Central memory CD8-positive, alpha-beta T cell (primary cell): ENCODE measurements at regions not wholly inside any gene's neighbourhood (a gene's known extent, or its start where the extent isn't known, plus 50 kb on each side); places are given as distances from the start of the nearest gene placed in this dataset.

Source experiments
- ATAC-seq: fragments of 150-1000 bp; cut with Tn5 transposase; replicated peaks from 2 replicates; pipeline ENCODE4 v1.10.0; 2022; ENCODE audit warnings: mild to moderate bottlenecking, moderate FRiP score, moderate number of reproducible peaks; ENCODE audit not compliant: poor library complexity, severe bottlenecking; ENCODE audit errors: extremely low read depth
- DNase-seq, 2 donors: peaks; one replicate each; pipeline ENCODE4 v3.0.0; 2021; ENCODE audit warnings: low spot score in 2 of 2
- H3K27ac Mint-ChIP-seq: one replicate; pipeline ENCODE4 v1.8.0; 2022; ENCODE audit warnings: low read depth, mild to moderate bottlenecking, moderate library complexity, mixed read lengths
- H3K27me3 Mint-ChIP-seq: one replicate; pipeline ENCODE4 v1.8.0; 2022; ENCODE audit warnings: mixed read lengths
- H3K36me3 Mint-ChIP-seq: one replicate; pipeline ENCODE4 v1.8.0; 2022; ENCODE audit warnings: mild to moderate bottlenecking, moderate library complexity, mixed read lengths; ENCODE audit not compliant: insufficient read depth
- H3K4me1 Mint-ChIP-seq: one replicate; pipeline ENCODE4 v1.8.0; 2022; ENCODE audit warnings: mixed read lengths
- H3K4me3 Mint-ChIP-seq: one replicate; pipeline ENCODE4 v1.8.0; 2022; ENCODE audit warnings: mild to moderate bottlenecking, moderate library complexity, mixed read lengths
- H3K9me3 Mint-ChIP-seq: one replicate; pipeline ENCODE4 v1.8.0; 2022; ENCODE audit warnings: mixed read lengths

DNA sequence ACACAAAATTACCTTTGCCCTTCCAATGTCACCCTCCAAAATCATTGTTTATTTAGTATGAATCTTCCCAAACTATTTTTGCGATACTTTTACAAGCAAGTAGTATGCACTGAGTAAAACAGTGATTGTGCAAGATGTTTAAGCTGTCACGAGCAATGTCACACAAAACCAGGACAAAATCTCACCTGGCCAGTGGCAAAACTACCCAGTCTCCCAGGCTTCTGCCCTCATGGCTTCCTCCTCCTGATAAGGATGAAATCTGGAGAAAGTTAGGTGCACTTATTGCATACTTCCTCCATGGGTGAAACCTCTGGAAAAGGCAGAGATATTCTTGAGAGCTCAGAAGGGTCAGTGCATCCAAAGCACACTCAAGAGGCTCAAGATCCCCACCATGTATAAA lies 500.8 kb downstream of the IRS2 start:
- Mint-ChIP-seq H3K4me3 (no peak overlapping the region), H3K27me3 (no peaks in the 10 kb centered on the region), H3K27ac (no peak overlapping the region), H3K9me3 (peaks cover 19% of the 10 kb centered on the region), H3K36me3 (no peaks in the 10 kb centered on the region), H3K4me1 (no peaks in the 10 kb centered on the region)
- DNase-seq (no peak), ATAC-seq (no peak)

DNA sequence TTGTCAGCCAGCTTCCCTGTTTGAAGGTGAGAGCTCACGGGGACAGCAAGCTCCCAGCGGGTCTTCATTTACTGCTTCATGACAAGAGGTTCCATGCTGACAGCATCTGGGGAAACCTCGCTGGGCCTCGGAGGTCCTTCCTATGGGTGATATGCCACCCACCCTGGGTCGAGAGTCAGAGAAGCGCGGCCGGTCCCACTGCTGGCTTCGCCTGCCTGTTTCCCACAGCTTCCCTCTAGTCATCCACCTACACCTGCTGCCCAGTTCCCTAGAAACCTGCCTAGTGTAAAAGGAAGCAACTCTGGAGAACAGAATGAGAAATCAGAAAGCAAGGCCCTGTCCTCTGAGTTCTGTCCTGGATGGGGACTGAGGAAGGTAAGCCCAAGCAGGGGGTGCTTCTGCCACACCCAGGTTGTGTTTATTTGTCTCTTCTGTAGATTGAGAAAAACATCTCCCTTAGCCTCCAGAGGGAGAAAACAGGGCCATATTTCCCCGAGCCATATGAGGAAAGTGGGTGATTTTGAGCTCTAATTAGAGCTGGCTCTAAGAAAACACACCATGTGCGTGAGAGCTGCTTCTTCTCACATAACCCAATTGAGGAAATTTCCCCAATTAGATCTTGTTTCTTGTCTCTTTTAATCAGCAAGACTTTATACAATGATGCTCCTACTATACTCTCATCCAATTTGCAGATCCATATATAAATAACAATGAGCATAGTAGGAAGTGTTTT lies 504.3 kb downstream of the IRS2 start:
- DNase-seq: no peak
- ATAC-seq: no peak
- Mint-ChIP-seq H3K4me1 (no peaks in the 10 kb centered on the region), H3K9me3 (peaks cover 20% of the 10 kb centered on the region), H3K4me3 (no peak overlapping the region), H3K27me3 (no peaks in the 10 kb centered on the region), H3K36me3 (no peaks in the 10 kb centered on the region), H3K27ac (no peak overlapping the region)

DNA sequence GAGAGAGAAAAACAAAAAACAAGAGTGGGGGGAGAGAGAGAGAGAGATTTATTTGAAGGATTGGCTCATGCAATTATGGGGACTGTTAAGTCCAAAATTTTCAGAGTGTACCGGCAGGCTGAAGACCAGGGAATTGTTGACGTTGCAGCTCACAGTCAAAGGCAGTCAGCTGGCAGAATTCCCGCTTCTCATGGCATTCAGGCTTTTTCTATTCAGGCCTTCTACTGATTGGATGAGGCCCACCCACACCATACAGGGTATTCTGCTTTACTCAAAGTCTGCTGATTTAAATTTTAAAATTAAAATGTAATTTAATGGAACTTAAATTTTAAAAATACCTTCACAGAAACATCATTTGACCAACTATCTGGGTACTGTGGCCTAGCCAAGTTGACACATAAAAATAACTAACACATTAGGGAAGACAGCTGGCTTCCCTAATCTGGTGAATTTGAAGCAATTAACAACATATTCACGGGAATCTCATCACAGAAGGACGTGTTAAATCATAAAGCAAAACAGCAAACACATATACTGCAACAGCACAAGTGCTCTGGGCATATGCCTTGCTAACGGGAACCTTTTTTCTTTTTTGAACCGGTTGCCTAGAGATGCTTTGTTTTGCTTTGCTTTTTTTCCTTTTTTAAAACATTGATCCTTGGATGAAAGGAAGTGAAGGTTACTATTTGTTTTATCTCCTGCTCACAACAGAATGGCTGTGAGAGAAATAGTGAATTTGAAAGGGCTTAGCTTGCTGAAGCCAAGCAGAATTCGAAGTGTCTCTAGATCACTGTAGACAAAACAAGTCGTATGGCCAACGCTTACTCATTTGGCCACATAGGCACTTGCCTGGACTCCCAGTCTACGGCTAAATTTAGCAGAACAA lies 505.1 kb downstream of the IRS2 start:
- Mint-ChIP-seq H3K9me3 (peaks cover 23% of the 10 kb centered on the region), H3K4me1 (no peaks in the 10 kb centered on the region), H3K4me3 (no peak overlapping the region), H3K27ac (no peak overlapping the region), H3K36me3 (no peaks in the 10 kb centered on the region), H3K27me3 (no peaks in the 10 kb centered on the region)
- ATAC-seq (no peak), DNase-seq (no peak)

DNA sequence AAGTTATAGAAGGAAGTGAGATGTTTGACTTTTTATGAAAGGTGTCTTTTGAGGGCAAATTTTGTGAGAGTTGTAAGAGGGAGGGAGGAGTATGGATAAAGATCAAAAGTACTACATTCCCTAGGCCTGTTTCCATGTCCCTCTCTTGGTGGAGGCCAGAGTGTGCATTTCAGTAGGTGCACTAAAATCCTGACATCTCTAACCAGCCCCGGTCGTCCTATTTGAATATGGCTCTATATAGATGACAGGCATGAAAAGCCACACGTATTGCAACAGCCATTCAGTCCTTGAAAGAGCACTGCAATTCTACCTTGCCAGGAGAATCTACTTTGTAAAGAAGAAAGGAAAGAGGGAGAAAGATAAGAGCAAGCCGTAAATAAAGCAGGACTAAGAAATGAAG lies 510.1 kb downstream of the IRS2 start:
- Mint-ChIP-seq H3K27ac (no peak overlapping the region), H3K36me3 (no peaks in the 10 kb centered on the region), H3K9me3 (peaks cover 20% of the 10 kb centered on the region), H3K4me1 (no peaks in the 10 kb centered on the region), H3K4me3 (no peak overlapping the region), H3K27me3 (no peaks in the 10 kb centered on the region)
- ATAC-seq (no peak), DNase-seq (no peak)

DNA sequence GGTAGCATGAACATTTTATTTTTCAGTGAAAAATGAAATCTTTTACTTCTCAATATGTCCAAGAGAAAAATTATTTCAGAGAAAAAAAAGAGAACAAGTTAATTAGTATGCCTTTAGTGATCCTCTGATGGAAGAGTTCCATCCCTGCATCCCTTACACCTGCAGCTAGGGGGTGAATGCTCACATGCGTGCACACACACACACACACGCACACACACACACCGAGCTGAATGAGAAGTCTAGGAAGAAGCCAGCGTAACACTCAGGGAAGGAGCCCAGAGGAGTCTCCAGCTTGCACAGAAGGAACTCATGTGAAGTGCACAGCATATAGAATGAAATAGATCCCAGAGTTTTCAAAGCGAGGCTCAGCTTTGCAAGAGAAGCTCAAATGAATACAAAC lies 510.5 kb downstream of the IRS2 start:
- Mint-ChIP-seq H3K27me3 (no peaks in the 10 kb centered on the region), H3K36me3 (no peaks in the 10 kb centered on the region), H3K27ac (no peak overlapping the region), H3K9me3 (peaks cover 18% of the 10 kb centered on the region), H3K4me3 (no peak overlapping the region), H3K4me1 (no peaks in the 10 kb centered on the region)
- ATAC-seq (no peak), DNase-seq (no peak)

DNA sequence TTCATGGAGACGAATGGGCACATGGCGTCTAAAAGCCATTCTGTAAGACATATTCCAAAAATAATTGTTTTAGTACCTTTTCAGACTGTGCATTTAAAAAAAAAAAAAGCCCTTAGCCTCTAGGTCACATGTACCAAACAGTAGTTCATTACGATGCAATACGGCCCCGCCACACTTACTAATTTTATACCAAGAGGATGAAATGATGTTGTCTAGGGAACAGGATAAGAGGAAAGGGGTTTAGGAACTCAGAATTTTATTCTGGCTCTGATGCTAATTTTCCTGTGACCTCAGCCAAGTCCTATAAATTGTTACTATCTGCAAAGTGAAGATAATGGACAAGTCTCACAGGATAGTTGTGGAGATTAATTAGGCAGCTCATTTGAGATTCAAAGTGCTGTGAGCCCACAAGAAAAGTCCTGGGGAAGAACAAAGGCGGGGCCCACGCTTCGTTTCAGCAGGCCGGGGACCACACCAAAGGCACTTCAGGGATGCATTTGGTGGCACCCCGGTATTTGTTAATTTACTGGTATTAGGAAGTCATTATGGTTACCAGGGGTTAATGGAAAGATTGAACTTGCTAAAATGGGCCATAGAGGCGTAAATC lies 511.1 kb downstream of the IRS2 start:
- H3K9me3 Mint-ChIP-seq: peaks cover 14% of the 10 kb centered on the region
- H3K4me1 Mint-ChIP-seq: no peaks in the 10 kb centered on the region
- H3K36me3 Mint-ChIP-seq: no peaks in the 10 kb centered on the region
- H3K27me3 Mint-ChIP-seq: no peaks in the 10 kb centered on the region
- no peak overlapping the region for H3K27ac Mint-ChIP-seq
- ATAC-seq: no peak
- H3K4me3 Mint-ChIP-seq: no peak overlapping the region
- no peak for DNase-seq

DNA sequence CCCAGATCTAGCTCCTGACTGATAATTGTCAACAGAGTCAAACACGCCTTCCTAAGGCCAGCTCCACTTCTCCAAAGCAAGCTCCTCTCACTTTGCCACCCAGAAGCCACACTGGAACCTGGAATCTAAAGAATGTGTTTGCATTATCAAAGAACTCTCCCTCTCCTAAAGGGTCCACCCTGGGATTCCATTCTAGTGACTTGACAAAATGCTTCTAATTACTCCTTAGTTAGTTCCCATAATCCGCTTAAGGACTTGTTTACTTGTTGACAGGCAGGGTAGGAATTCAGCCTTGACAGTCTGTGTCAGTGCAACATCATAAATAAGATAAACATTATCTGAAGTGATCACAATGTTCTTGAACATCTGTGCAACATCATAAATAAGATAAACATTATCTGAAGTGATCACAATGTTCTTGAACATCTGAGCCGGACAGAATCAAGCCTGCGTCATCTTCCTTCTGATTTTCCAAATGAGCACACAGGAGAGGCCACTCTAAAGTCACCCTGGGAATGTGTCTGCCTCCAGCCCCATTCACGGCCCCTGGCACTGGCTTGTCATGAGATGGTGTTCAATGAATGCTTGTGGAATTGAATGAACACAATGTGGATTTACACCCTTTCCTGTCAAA lies 512.1 kb downstream of the IRS2 start:
- Mint-ChIP-seq H3K36me3 (no peaks in the 10 kb centered on the region), H3K27ac (no peak overlapping the region), H3K4me1 (no peaks in the 10 kb centered on the region), H3K27me3 (no peaks in the 10 kb centered on the region), H3K9me3 (peaks cover 17% of the 10 kb centered on the region), H3K4me3 (no peak overlapping the region)
- ATAC-seq (no peak), DNase-seq (no peak)

DNA sequence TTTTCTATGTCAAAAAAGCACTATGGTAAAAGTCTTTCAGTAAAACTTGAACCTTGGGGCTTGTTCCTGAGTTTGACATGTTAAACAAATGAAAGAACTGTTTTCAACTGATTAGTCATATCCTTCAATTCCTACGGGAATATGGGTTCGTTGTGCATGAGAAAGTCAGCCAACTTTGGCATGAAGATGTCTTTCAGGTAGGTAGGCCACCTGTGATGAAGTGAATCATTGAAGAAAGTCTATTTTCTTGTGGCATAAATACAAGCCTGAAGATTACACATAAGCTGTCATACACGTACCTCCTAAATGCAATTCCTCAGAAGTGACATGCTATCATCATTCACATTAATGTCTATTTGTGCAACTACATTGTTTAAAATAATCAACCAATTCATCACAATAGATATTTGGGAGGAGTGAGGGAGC lies 513.0 kb downstream of the IRS2 start:
- no peak for ATAC-seq
- Mint-ChIP-seq H3K27me3 (no peaks in the 10 kb centered on the region), H3K4me3 (no peak overlapping the region), H3K9me3 (peaks cover 23% of the 10 kb centered on the region), H3K27ac (no peak overlapping the region), H3K36me3 (no peaks in the 10 kb centered on the region), H3K4me1 (no peaks in the 10 kb centered on the region)
- no peak for DNase-seq

DNA sequence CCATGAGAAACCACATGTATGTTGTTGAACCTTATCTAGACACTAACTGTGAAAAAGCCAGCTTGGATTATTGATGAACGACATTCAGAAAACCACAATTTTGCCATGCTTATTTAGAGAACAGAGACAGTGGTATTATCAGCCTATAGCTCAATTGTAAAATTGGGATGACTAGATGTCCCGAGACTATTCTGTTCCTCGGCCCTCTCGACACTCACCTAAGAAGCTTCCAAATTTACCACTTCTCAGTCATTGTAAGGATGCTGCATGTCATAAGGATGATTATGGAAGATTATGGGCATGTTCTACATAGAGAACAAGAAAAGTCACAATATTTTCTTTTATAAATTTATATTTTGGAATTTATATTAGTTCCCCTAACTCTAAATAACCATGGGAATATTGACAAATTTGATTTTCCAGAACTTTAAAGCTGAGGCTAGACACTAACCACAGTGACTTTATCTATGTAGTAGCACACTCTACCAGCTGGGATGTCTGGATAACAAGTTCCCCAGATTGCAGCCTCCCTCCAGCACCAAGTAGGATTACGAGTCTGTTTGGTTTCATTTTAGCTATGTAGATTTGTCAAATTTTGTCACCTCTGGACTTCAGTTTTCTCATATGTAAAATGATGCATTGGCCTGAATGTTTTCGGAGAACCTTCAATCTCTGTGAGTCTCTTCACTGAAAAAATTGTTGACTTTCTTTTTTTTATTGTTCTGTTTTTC lies 513.6 kb downstream of the IRS2 start:
- Mint-ChIP-seq H3K4me3 (no peak overlapping the region), H3K36me3 (no peaks in the 10 kb centered on the region), H3K27me3 (no peaks in the 10 kb centered on the region), H3K9me3 (peaks cover 27% of the 10 kb centered on the region), H3K4me1 (no peaks in the 10 kb centered on the region), H3K27ac (no peak overlapping the region)
- ATAC-seq (no peak), DNase-seq (no peak)

DNA sequence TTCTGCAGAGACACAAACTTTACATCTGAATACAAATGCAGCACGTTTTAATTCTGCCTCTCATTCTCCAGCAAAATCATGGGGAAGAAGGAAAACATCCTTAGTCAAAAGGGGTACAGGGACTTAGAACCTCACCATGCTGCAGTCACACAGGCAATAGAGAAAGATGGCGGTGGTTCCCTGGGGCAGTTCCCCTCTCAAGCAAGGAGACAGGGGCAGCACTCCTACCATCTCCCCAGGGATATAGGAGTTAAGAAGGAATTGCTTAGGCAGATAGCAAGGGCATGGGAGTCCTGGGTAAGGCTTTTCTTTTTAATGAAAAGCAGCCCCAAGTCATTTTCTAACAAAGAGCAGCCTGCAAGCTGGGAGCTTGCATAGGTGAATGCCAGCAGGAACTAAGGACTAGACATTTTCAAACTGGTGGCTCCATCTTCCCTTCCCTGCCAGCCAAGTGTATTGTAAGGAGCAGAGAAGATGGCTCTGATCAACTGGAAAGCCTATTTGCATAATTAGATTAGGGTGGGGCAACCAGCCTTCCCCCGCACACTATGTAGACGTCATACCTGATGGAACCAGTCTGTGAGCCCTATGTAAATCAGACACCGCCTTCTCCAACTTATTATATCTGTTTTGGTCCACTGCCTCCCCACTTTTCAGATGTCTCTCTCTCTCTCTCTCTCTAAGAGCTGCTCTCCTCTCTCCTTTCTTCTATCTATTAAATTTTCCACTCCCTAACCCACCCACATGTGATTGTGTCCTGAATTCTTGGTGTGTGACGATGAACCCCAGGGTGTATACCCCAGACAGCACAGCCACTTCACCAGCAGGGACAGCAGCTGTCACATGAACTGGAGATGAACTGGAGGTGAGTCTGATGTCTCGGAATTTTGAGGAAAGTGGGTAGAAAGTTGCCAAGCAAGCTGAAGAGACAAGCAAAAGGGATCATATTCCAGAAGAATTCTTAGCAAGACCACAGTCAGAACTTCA lies 514.5 kb downstream of the IRS2 start:
- DNase-seq (no peak), ATAC-seq (no peak)
- H3K4me3 Mint-ChIP-seq: no peak overlapping the region
- H3K36me3 Mint-ChIP-seq: no peaks in the 10 kb centered on the region
- H3K27me3 Mint-ChIP-seq: no peaks in the 10 kb centered on the region
- H3K9me3 Mint-ChIP-seq: peaks cover 27% of the 10 kb centered on the region
- no peaks in the 10 kb centered on the region for H3K4me1 Mint-ChIP-seq
- no peak overlapping the region for H3K27ac Mint-ChIP-seq

DNA sequence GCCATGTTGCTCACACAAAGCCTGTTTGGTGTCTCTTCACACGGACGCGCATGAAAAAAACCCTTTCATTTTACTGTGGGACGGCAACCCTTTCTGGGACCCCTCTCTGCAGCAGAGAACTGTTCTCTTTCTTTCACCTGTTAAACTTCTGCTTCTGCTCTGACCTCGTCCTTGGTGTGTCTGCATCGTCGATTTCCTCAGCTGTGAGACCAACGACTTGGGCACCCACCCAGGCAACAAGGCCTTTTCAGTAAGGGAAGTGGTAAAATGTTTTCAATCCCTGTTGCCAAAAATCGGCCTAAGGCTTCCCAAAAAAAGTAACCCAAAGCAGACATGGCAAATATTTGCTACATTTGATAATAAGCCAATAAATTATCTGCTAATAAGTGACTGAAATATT lies 515.3 kb downstream of the IRS2 start:
- Mint-ChIP-seq H3K27me3 (no peaks in the 10 kb centered on the region), H3K36me3 (no peaks in the 10 kb centered on the region), H3K9me3 (peaks cover 21% of the 10 kb centered on the region), H3K27ac (no peak overlapping the region), H3K4me3 (no peak overlapping the region), H3K4me1 (no peaks in the 10 kb centered on the region)
- no peak for DNase-seq
- no peak for ATAC-seq
